K562 (cell line): ENCODE measurements at regions not wholly inside any gene's neighbourhood (a gene's known extent, or its start where the extent isn't known, plus 50 kb on each side); places are given as distances from the start of the nearest gene placed in this dataset.
"Not testable (repeated sequence)": the region's sequence is repeated elsewhere in the genome, so short reads cannot be mapped to it uniquely, and the experiment has no call there.

ENCODE experiments used
- ATAC-seq: fragments of 200-7000 bp; cut with Tn5 transposase; 3 replicates; pipeline ENCODE4 v1.9.1; 2020; ENCODE audit warnings: moderate library complexity
- BruUV-seq: library from RNA; stranded (reverse); fragments of 400-500 nt; replicated peaks from 2 replicates; lab custom pipeline; 2021; lab: Mats Ljungman, UMichigan
- CTCF ChIA-PET: fragments of 300-600 bp; formaldehyde crosslinking; extraction: SDS; loops from one replicate; lab custom pipeline; 2021; ENCODE audit warnings: low intra/inter-chr PET ratio; lab: Yijun Ruan, JAX
- POLR2A ChIA-PET: fragments of 300-600, 350-650 bp; sonication (Branson Sonifier 250); formaldehyde crosslinking; extraction: SDS; loops from one replicate; lab custom pipeline; 2021; ENCODE audit warnings: antibody characterized with exemption, inconsistent platforms; lab: Yijun Ruan, JAX
- DNase-seq, 4 experiments: peaks; one replicate each; pipeline versions ENCODE4 v3.0.0 to v3.0.0-alpha.2; 2011 to 2018; ENCODE audit warnings: low spot score in 3 of 4, mixed read lengths in 3 of 4; ENCODE audit errors: extremely low read depth in 1 of 4
- FAIRE-seq: peaks from 2 replicates; lab custom pipeline; 2011; peaks lifted over from hg19 to GRCh38; lab: Jason Lieb, UNC
- H2AFZ ChIP-seq: 2 replicates; pipeline ENCODE4 v1.6.0; 2011; ENCODE audit warnings: low read depth, low read length, control low read depth, inconsistent platforms
- H3K27ac ChIP-seq: fragments of 200-600 bp; 3 replicates; pipeline ENCODE4 v1.8.0; 2011; ENCODE audit warnings: low read depth, mild to moderate bottlenecking, control low read depth, inconsistent platforms, low read length, moderate library complexity, mixed read lengths; ENCODE audit errors: extremely low read depth
- H3K27me3 ChIP-seq, 2 experiments: fragments of 300-600 bp in 1 of 2; 2 replicates in 1 of 2; 3 replicates in 1 of 2; pipeline versions ENCODE4 v1.6.0 to v1.8.0; 2011; ENCODE audit warnings: inconsistent platforms in 2 of 2, low read length in 2 of 2, mild to moderate bottlenecking in 1 of 2, mixed read lengths in 1 of 2, moderate library complexity in 1 of 2; ENCODE audit not compliant: control insufficient read depth in 2 of 2, insufficient read depth in 2 of 2
- H3K36me3 ChIP-seq: fragments of 300-600 bp; 3 replicates; pipeline ENCODE4 v1.8.0; 2011; ENCODE audit warnings: mild to moderate bottlenecking, low read length, inconsistent platforms; ENCODE audit not compliant: control insufficient read depth, insufficient read depth
- H3K4me1 ChIP-seq, 2 experiments: fragments of 200-600 bp in 1 of 2; replicated peaks in 1 of 2; 2 replicates in 1 of 2; 3 replicates in 1 of 2; pipeline versions ENCODE4 v1.5.1 to v1.8.0; 2011; ENCODE audit warnings: inconsistent platforms in 2 of 2, low read length in 2 of 2, mild to moderate bottlenecking in 1 of 2, mixed read lengths in 1 of 2, moderate library complexity in 1 of 2; ENCODE audit not compliant: control insufficient read depth in 2 of 2, insufficient read depth in 2 of 2
- H3K4me2 ChIP-seq: 2 replicates; pipeline ENCODE4 v1.6.1; 2011; ENCODE audit warnings: low read length, control low read depth, inconsistent platforms, mixed read lengths; ENCODE audit not compliant: insufficient read depth
- H3K4me3 ChIP-seq: fragments of 200-600 bp; sonication (generic), shearing (Covaris generic); 2 replicates; pipeline ENCODE4 v1.5.1; 2016; ENCODE audit warnings: control low read depth, inconsistent platforms
- H3K79me2 ChIP-seq: fragments of 200-600 bp; 3 replicates; pipeline ENCODE4 v1.8.0; 2011; ENCODE audit warnings: low read length, inconsistent platforms; ENCODE audit not compliant: control insufficient read depth, insufficient read depth
- H3K9ac ChIP-seq, 2 experiments: 2 replicates each; pipeline versions ENCODE4 v1.6.0 to v1.6.1; 2011; ENCODE audit warnings: low read depth in 2 of 2, low read length in 2 of 2, control low read depth in 1 of 2, inconsistent platforms in 1 of 2, mild to moderate bottlenecking in 1 of 2, mixed read lengths in 1 of 2; ENCODE audit not compliant: insufficient read depth in 1 of 2
- H3K9me1 ChIP-seq: one replicate; pipeline ENCODE4 v1.6.0; 2011; ENCODE audit warnings: inconsistent platforms, mild to moderate bottlenecking, low read length, moderate library complexity; ENCODE audit not compliant: control insufficient read depth, insufficient read depth
- H3K9me3 ChIP-seq: replicated peaks from 2 replicates; pipeline ENCODE4 v1.5.1; 2011; ENCODE audit warnings: low read depth, low read length, inconsistent platforms; ENCODE audit not compliant: control insufficient read depth, insufficient read depth
- H4K20me1 ChIP-seq: replicated peaks from 2 replicates; pipeline ENCODE4 v1.6.1; 2011; ENCODE audit warnings: low read length, inconsistent platforms, mixed read lengths; ENCODE audit not compliant: control insufficient read depth, insufficient read depth
- CTCF ChIP-seq, 3 experiments: IDR thresholded peaks in 2 of 3; conservative IDR thresholded peaks in 1 of 3; 2 replicates each; pipeline ENCODE4 v1.5.1; 2011 to 2012; ENCODE audit warnings: low read length in 3 of 3, mild to moderate bottlenecking in 3 of 3, control low read depth in 2 of 3, improper control_type of control experiment in 1 of 3, inconsistent platforms in 1 of 3, low read depth in 1 of 3, mixed read lengths in 1 of 3, moderate library complexity in 1 of 3; ENCODE audit not compliant: insufficient read depth in 2 of 3
- KDM1A ChIP-seq, 2 experiments: fragments of 450-650 bp; IDR thresholded peaks; 2 replicates each; pipeline ENCODE4 v1.6.1; 2016; ENCODE audit warnings: mild to moderate bottlenecking in 2 of 2
- NFRKB ChIP-seq: fragments of 450-650 bp; IDR thresholded peaks from 2 replicates; pipeline ENCODE4 v1.6.1; 2016; ENCODE audit warnings: low read depth
- PRMT5 ChIP-seq: sonication (generic); formaldehyde crosslinking; IDR thresholded peaks from 2 replicates; pipeline ENCODE4 v1.5.0; 2020; ENCODE audit warnings: missing genetic modification reagents
- SMC3 ChIP-seq: conservative IDR thresholded peaks from 2 replicates; pipeline ENCODE4 v1.6.1; 2011; ENCODE audit warnings: low read depth, low read length, improper control_type of control experiment; ENCODE audit not compliant: insufficient read depth
- WGBS: fragments of 100-300 bp; shearing (Covaris generic); methylation state at CpG from one replicate; pipeline ENCODE4 v1.1.6; 2016; ENCODE audit warnings: low coverage, mixed read lengths; ENCODE audit not compliant: insufficient coverage; ENCODE audit errors: missing lambda C conversion rate; 5-methylcytosine and 5-hydroxymethylcytosine counted together
- in situ Hi-C: fragments of 300-500 bp; cut with MboI; formaldehyde crosslinking; loops from 4 replicates; pipeline ENCODE4 v1.15.0; 2018; ENCODE audit warnings: inconsistent platforms, mixed read lengths
- intact Hi-C: fragments of 100-400 bp; cut with micrococcal nuclease; formaldehyde crosslinking; loops from 2 replicates; pipeline ENCODE4 v1.14.2; 2022

- no peak overlapping the region for H2AFZ ChIP-seq
- 0% methylated on average over 7 of the region's 8 CpGs for WGBS
- no peak for ATAC-seq
- CTCF ChIA-PET: no interaction called here
- in situ Hi-C loops: no loop called here
- H3K79me2 ChIP-seq: no peaks in the 10 kb centered on the region
- no peaks in the 10 kb centered on the region for H3K9me3 ChIP-seq
- H3K36me3 ChIP-seq: no peaks in the 10 kb centered on the region
- DNase-seq: no peak
- no peak overlapping the region for H3K4me3 ChIP-seq
- POLR2A ChIA-PET: interaction anchor here (0.6 kb wide), 1 partner anchor 360 kb away, joined by 3 read pairs; no protein-coding TSS in a partner anchor
- no peaks in the 10 kb centered on the region for H3K4me1 ChIP-seq
- H3K4me2 ChIP-seq: no peak overlapping the region
- TF ChIP-seq PRMT5 (CRISPR knock-in tag) (no peak), CTCF (IDR thresholded peaks at IDR 0.05 in 2 of 3, conservative IDR thresholded peaks at IDR 0.05 in 1 of 3; ENCODE audit: insufficient read depth in 2 of 3, low read depth in 1 of 3, low read length in 3 of 3) (0 out of 6 replicates have a peak, but pooled peaks of 1 of the 3 experiments have one; percentile 9), NFRKB (no peak), KDM1A (IDR thresholded peaks at IDR 0.05) (no peak), SMC3 (no peak)
- TF ChIP-seq, all 486 proteins: peak for 1
- intact Hi-C loops: no loop called here
- Histone ChIP-seq H4K20me1 (peaks cover 6% of the 10 kb centered on the region; the same call in 1 of the 2 replicates), H3K9ac (no peak overlapping the region), H3K27ac (no peak overlapping the region), H3K9me1 (no peaks in the 10 kb centered on the region), H3K27me3 (peaks cover 7 to 63% of the 10 kb centered on the region in 2 experiments; a peak in 3 of 5 replicates)
- no TSS peak for BruUV-seq
- no peak for FAIRE-seq
Observed at GRCh38 chr12:31222620-31223222, 103.2 kb downstream of the SINHCAF start.

- in situ Hi-C loops, H3K9ac ChIP-seq, intact Hi-C loops, H3K9me3 ChIP-seq, H3K4me1 ChIP-seq, ATAC-seq, H3K27ac ChIP-seq, H3K36me3 ChIP-seq, H3K79me2 ChIP-seq, BruUV-seq, DNase-seq, H4K20me1 ChIP-seq, CTCF ChIA-PET, H3K4me2 ChIP-seq, H2AFZ ChIP-seq, H3K4me3 ChIP-seq, H3K9me1 ChIP-seq, FAIRE-seq: not testable (repeated sequence)
- POLR2A ChIA-PET: interaction anchor here (0.6 kb wide), 1 partner anchor 8 kb away, joined by 3 read pairs; no protein-coding TSS in a partner anchor
- peaks cover 8 to 63% of the 10 kb centered on the region in 2 experiments; a peak in 3 of 5 replicates for H3K27me3 ChIP-seq
- WGBS: 0% methylated on average over 1 of the region's 1 CpG
Observed at GRCh38 chr12:31223640-31224039, 102.3 kb downstream of the SINHCAF start.
